Medulla oblongata (tissue), 1 donor: ENCODE measurements at regions not wholly inside any gene's neighbourhood (a gene's known extent, or its start where the extent isn't known, plus 50 kb on each side); places are given as distances from the start of the nearest gene placed in this dataset.

Source experiments
- DNase-seq: peaks from one replicate; pipeline ENCODE4 v3.0.0-alpha.2; 2015; ENCODE audit errors: extremely low spot score

DNA sequence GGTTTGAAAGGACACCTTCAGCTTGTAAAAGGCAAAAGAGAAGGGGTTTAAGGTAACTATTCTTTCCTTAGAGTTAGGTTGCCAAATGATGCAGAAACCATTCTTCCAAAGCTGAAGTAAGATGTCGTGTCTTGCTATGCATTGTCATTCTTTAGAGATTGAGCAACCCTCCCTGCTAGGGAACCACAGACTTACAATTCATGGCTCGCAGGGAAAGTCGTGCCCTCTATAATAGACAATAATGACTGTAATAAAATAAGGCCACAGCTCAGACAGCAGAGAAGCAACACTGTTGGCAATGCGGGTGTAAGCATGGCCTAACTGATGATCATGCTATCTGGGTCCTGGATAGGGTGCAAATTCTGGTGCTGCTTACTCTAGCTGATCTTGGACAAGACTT is 129.6 kb upstream of the CDH13 start:
- DNase-seq = no peak

DNA sequence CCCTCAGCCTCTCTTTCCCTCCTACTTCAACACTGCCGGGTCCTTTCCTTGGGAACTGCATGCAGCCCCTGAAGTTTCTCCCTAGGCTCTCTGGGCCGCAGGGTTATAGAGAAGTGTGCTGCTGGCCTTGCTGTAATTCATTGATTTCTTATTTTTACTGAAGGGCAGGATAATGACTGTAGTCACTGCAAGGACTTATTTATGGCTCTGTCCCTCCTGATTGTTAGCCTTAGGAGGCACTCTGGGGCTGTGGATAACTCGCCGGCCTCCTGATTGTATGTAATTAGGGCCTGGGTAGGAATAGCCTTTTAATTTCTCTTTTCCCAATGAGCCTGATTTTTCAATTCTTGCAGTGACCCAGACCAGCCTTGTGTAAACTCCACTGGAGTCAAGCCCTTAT is 138.3 kb upstream of the CDH13 start:
- no peak for DNase-seq

DNA sequence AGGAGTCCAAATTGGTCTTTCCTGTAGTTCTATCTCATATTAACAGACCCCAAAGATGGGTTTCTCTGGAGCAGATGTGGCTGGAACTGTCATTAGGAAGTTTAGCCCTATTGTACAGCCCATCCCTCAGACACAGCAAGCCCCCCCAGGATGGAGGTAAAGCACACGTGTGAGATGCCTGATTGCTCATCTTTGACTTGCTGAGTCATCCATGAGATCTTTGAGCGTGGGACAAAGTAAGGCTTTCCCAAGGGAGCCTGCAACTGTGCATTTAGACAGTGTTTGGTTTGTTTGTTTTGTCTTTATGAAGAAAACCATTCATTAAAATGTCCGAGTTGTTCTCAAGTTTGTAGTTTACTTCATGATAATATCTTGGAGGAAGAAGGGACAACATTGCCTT is 145.3 kb upstream of the CDH13 start:
- no peak for DNase-seq

- DNase-seq = no peak
Observed at GRCh38 chr16:82476786-82477185, 150.0 kb upstream of the CDH13 start.

DNA sequence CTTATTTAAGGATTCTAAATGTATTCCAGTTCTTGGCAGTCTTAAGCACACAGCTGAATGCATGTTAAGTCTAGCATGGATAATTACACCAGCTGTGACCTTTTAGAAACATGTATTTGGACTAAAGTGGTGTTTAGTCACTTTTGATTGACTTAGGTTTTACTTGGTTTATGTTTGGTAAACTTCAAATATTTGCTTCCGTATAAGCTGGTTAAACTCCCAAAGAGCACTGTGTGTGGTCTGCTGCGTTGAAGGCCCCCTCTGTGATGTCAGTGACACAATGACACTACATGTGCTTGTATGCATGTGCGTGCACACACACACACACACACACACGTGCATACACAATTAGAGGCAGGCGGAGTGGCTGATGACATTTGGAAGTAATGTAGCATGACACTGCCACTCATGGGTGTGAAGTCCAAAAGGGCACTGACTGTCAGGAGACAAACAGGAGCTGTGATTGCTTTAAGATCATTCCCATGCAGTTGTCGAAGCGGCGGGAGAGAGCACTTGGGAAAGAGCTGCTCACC is 156.1 kb upstream of the CDH13 start:
- DNase-seq = peak; percentile 6

DNA sequence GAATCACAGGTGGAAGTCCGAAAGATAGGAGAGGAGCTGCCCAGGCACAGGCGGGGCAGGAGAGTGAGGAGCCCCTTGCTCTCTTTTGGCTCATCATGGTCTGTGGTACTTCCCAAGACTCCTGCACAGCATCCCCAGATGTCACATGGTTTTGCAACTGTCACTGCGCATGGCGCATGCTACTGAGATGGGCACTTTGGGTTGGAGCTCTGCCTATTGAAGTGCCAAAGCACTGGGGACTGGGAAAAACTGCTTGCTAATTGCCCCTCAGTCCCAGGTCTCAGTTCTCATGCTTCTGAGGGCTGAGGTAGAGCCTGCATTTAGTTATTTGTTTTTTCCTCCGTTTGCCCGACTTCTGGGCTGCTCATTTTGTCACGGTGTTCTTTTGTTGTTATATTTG is 156.8 kb upstream of the CDH13 start:
- no peak for DNase-seq

DNA sequence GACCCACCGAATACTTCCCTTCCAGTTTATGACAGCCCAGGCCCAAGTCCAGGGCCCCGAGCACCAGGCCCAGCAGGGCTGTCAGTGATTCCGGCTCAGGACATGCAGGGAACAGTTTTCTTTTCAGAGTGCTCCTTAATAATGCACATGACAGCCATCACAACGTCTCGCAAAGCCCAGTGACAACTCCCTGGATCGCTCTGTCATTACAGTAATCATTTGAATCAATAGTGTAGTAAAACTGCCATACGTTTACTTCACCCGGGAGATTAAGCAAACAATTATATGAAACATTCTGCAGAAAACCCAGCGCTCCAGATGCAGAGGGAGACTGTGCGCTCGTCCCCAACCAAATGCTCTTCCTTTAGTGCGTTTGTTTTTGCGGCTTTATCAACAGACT is 162.6 kb upstream of the CDH13 start:
- DNase-seq = no peak

- DNase-seq = no peak
Observed at GRCh38 chr16:82460766-82461165, 166.0 kb upstream of the CDH13 start.

DNA sequence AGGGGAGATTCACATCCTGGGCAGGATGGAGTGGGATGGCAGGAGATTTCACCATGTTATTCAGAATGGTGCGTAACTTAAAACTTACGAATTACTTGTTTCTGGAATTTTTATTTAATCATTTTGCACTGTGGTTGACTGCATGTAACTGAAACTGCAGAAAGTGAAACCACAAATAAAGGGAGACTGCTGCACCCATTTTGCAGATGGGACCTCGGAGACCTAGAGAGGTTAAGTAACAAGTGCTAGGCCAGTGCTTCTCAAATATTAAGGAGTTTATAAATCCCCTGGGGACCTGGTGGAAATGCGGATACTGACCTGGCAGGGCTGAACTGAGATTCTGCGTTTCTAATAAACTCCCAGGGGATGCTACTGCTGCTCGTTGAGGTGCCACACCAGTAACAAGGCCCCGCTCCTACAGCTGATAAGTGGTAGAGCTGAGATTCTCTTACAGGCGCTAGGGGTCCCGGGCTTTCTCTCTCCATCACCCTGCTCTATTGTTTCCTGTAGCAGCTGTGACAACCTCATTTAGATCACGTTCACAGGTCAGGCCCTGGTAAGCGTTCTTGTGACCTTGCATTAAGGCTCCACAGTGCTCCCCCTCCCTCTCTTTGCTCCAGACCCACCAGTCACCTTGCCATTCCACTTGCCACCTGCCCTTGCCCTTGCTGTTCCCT is 167.1 kb upstream of the CDH13 start:
- DNase-seq = no peak

DNA sequence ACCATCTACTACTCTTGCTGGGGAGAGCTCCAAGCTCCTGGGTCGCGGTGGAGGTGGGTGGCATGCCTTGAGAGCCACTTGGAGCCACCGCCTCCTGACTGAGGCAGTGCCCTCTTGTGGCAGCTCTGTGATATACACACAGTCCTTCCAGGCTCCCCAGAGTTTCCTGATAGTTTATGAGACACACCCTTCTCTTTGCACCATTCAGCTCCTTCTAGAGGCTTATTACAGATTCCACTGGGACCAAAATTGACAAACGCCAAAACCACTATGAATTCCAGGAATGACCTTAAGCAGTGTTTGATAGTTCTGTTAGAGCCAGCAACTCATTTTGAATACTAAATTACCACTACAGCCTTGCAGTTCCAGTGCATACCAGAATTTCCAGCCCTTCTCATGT is 170.1 kb upstream of the CDH13 start:
- peak; percentile 81 for DNase-seq

- DNase-seq = no peak
Observed at GRCh38 chr16:82454566-82454965, 172.2 kb upstream of the CDH13 start.

GRCh38 chr16:82454152-82454551 is 172.6 kb upstream of the CDH13 start:
- DNase-seq = no peak

- DNase-seq = no peak
Observed at GRCh38 chr16:82452004-82452756, 174.6 kb upstream of the CDH13 start.

- peak; percentile 48 for DNase-seq
Observed at GRCh38 chr16:82451449-82451848, 175.3 kb upstream of the CDH13 start.

DNA sequence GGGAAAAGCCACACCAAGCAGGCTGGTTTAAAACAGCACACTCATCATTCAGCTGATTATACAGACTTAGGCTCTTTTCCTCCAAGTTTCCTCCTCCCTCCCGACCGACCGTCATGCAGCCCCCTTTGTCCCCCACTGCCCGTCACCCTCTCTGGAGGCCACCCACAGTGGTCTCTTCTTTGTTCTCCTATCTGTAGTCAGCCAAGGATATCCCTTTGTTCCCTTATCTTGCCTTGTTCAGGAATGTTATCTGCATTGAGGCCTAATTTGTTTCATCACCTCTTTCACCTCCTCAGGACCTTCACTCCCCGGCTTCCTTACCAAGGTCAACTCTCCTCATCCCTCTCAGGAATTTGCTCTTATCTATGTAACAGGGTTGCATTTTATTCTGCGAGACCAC is 186.4 kb upstream of the CDH13 start:
- DNase-seq = no peak

GRCh38 chr16:82439678-82440293 is 187.0 kb upstream of the CDH13 start:
- no peak for DNase-seq

DNA sequence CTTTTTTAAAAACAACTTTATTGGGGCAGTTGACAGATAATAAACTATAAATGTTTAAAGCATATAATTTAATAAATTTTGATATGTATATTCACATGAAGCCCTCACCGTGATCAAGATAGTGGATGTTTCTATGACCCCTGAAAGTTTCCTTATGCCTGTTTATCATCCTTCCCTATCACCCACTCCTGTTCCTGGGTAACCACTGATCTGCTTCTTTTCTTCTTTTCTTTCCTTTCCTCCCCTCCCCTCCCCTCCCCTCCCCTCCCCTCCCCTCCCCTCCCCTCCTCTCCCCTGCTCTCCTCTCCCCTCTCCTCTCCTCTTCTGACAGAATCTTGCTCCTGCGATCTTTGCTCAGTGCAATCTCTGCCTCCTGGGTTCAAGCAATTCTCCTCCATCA is 193.7 kb upstream of the CDH13 start:
- no peak for DNase-seq

GRCh38 chr16:82432261-82432660 is 194.5 kb upstream of the CDH13 start:
- DNase-seq = peak; percentile 30

- no peak for DNase-seq
Observed at GRCh38 chr16:82425661-82426060, 201.1 kb upstream of the CDH13 start.

- DNase-seq = no peak
Observed at GRCh38 chr16:82421851-82422250, 204.9 kb upstream of the CDH13 start.

DNA sequence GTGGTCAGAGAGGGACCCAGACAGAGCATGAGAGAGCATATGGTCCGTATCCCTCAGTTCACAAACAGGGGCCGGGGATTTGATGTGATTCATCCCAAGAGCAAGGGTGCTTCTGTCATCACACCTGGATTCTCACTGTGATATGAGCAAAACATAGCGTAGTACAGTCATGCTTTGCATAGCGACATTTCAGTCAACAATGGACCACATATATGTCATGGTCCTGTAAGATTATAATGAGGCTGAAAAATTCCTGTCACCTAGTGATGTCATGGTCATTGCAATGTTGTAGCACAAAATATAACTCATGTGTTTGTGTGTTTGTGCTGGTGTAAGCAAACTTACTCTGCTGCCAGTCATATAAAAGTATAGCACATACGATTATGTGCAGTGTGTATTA is 207.4 kb upstream of the CDH13 start:
- DNase-seq = no peak

DNA sequence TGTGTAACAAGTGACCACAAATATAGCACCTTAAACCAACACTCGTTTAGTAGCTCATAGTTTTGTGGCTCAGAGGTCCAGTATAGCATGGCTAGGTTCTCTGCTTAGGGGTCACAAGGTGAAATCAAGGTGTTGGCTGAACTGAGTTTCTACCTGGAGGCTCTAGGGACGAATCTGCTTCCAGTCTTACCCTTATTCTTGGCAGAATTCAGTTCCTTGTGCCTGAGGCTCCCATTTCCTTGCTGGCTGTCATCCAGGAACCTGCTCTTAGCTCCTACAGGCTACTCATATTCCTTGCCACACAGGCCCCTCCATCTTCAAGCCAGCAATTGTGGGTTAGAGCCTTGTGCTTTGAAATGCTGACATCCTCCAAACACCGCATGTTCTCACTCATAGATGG is 212.3 kb upstream of the CDH13 start:
- no peak for DNase-seq

- no peak for DNase-seq
Observed at GRCh38 chr16:82412770-82413169, 214.0 kb upstream of the CDH13 start.
